SK-N-SH (cell line): ENCODE measurements at regions not wholly inside any gene's neighbourhood (a gene's known extent, or its start where the extent isn't known, plus 50 kb on each side); places are given as distances from the start of the nearest gene placed in this dataset.

Source experiments
- CTCF ChIA-PET: fragments of 300-600, 350-600 bp; formaldehyde crosslinking; extraction: SDS; loops from one replicate; lab custom pipeline; 2021; lab: Yijun Ruan, JAX
- POLR2A ChIA-PET: fragments of 350-600 bp; sonication (Branson Sonifier 250); formaldehyde crosslinking; extraction: SDS; loops from one replicate; lab custom pipeline; 2020; ENCODE audit warnings: antibody characterized with exemption, inconsistent platforms; lab: Yijun Ruan, JAX
- DNase-seq: peaks from one replicate; pipeline ENCODE4 v3.0.0; 2012
- H2AFZ ChIP-seq: fragments of 200-600 bp; sonication (generic); 2 replicates; pipeline ENCODE4 v1.8.1; 2016; ENCODE audit warnings: antibody characterized with exemption, mild to moderate bottlenecking, low read depth
- H3F3A ChIP-seq: fragments of 200-600 bp; sonication (generic); replicated peaks from 2 replicates; pipeline ENCODE3; 2016; ENCODE audit warnings: antibody characterized with exemption, mild to moderate bottlenecking; ENCODE audit not compliant: insufficient read depth
- H3K27ac ChIP-seq, 2 experiments: fragments of 200-500 bp in 1 of 2; fragments of 200-600 bp in 1 of 2; sonication (Bioruptor generic) in 1 of 2; sonication (generic), shearing (Covaris generic) in 1 of 2; 2 replicates each; pipeline versions ENCODE4 v1.5.1 to v1.6.1; 2014 to 2016; ENCODE audit warnings: low read depth in 2 of 2, inconsistent platforms in 1 of 2, low read length in 1 of 2, mild to moderate bottlenecking in 1 of 2, mixed read lengths in 1 of 2
- H3K27me3 ChIP-seq: fragments of 200-600 bp; sonication (generic), shearing (Covaris generic); 2 replicates; pipeline ENCODE4 v1.6.1; 2016; ENCODE audit warnings: mixed run types; ENCODE audit not compliant: insufficient read depth
- H3K36me3 ChIP-seq, 2 experiments: fragments of 200-500 bp in 1 of 2; fragments of 200-600 bp in 1 of 2; sonication (Bioruptor generic) in 1 of 2; sonication (generic) in 1 of 2; replicated peaks in 1 of 2; 2 replicates each; pipeline versions ENCODE3 to v1.5.1; 2014 to 2016; ENCODE audit warnings: low read length in 1 of 2, mild to moderate bottlenecking in 1 of 2; ENCODE audit not compliant: insufficient read depth in 2 of 2, control insufficient read depth in 1 of 2
- H3K4me1 ChIP-seq, 2 experiments: fragments of 200-500 bp in 1 of 2; fragments of 200-600 bp in 1 of 2; sonication (Bioruptor generic) in 1 of 2; sonication (generic), shearing (Covaris generic) in 1 of 2; 2 replicates each; pipeline versions ENCODE4 v1.5.1 to v1.6.1; 2014 to 2016; ENCODE audit warnings: low read depth in 1 of 2, low read length in 1 of 2, mixed run types in 1 of 2; ENCODE audit not compliant: insufficient read depth in 2 of 2, control insufficient read depth in 1 of 2
- H3K4me2 ChIP-seq: fragments of 200-600 bp; sonication (generic), shearing (Covaris generic); 2 replicates; pipeline ENCODE4 v1.6.1; 2017; ENCODE audit warnings: mixed run types
- H3K4me3 ChIP-seq, 2 experiments: fragments of 200-500 bp in 1 of 2; fragments of 200-600 bp in 1 of 2; sonication (Bioruptor generic) in 1 of 2; sonication (generic), shearing (Covaris generic) in 1 of 2; 2 replicates each; pipeline versions ENCODE4 v1.5.1 to v1.8.1; 2014 to 2016; ENCODE audit warnings: low read depth in 2 of 2, inconsistent platforms in 1 of 2, low read length in 1 of 2, mild to moderate bottlenecking in 1 of 2, mixed read lengths in 1 of 2, moderate library complexity in 1 of 2
- H3K79me2 ChIP-seq: fragments of 200-600 bp; sonication (generic); 2 replicates; pipeline ENCODE4 v1.8.1; 2017; ENCODE audit warnings: mild to moderate bottlenecking; ENCODE audit not compliant: insufficient read depth
- H3K9ac ChIP-seq: fragments of 200-600 bp; sonication (generic); 2 replicates; pipeline ENCODE4 v1.6.1; 2017; ENCODE audit warnings: mixed run types
- H3K9me2 ChIP-seq: fragments of 200-600 bp; sonication (generic); 2 replicates; pipeline ENCODE4 v1.6.1; 2017; ENCODE audit warnings: mixed run types
- H3K9me3 ChIP-seq: fragments of 200-600 bp; sonication (generic); 2 replicates; pipeline ENCODE4 v1.6.1; 2017; ENCODE audit warnings: mixed run types, mild to moderate bottlenecking, moderate library complexity
- H4K20me1 ChIP-seq: fragments of 200-600 bp; sonication (generic); 2 replicates; pipeline ENCODE4 v1.6.1; 2017; ENCODE audit warnings: mild to moderate bottlenecking, mixed run types; ENCODE audit not compliant: insufficient read depth
- ELF1 ChIP-seq: IDR thresholded peaks from 2 replicates; pipeline ENCODE4 v1.4.0; 2012
- EP300 ChIP-seq, 2 experiments: IDR thresholded peaks; 2 replicates each; pipeline versions ENCODE4 v1.4.0 to v1.6.1; 2012; ENCODE audit warnings: borderline replicate concordance in 1 of 2, low read depth in 1 of 2, low read length in 1 of 2
- FOXM1 ChIP-seq: IDR thresholded peaks from 2 replicates; pipeline ENCODE4 v1.4.0; 2012; ENCODE audit warnings: low read depth, mild to moderate bottlenecking
- GATA2 ChIP-seq: sonication (generic); formaldehyde crosslinking; IDR thresholded peaks from 2 replicates; pipeline ENCODE4 v1.5.0; 2020; ENCODE audit warnings: mild to moderate bottlenecking, missing genetic modification reagents
- JUND ChIP-seq: IDR thresholded peaks from 2 replicates; pipeline ENCODE4 v1.4.0; 2012
- MEF2A ChIP-seq: IDR thresholded peaks from 2 replicates; pipeline ENCODE4 v1.4.0; 2012; ENCODE audit warnings: low read depth, borderline replicate concordance
- MXI1 ChIP-seq: IDR thresholded peaks from 2 replicates; pipeline ENCODE4 v1.6.1; 2012; ENCODE audit warnings: mild to moderate bottlenecking, low read depth, low read length, improper control_type of control experiment
- NRF1 ChIP-seq: IDR thresholded peaks from 2 replicates; pipeline ENCODE4 v1.6.1; 2012; ENCODE audit warnings: low read depth, mild to moderate bottlenecking, low read length
- POLR2AphosphoS5 ChIP-seq: IDR thresholded peaks from 2 replicates; pipeline ENCODE4 v1.6.1; 2012; ENCODE audit warnings: low read depth, low read length
- RAD21 ChIP-seq: IDR thresholded peaks from 2 replicates; pipeline ENCODE4 v1.6.1; 2012; ENCODE audit warnings: mild to moderate bottlenecking, low read length
- RXRA ChIP-seq: IDR thresholded peaks from 2 replicates; pipeline ENCODE4 v1.4.0; 2012; ENCODE audit warnings: low read depth, mild to moderate bottlenecking, borderline replicate concordance
- SIN3A ChIP-seq: IDR thresholded peaks from 2 replicates; pipeline ENCODE4 v1.6.1; 2012; ENCODE audit warnings: low read depth, mild to moderate bottlenecking, low read length, moderate library complexity, borderline replicate concordance
- TAF1 ChIP-seq: IDR thresholded peaks from 2 replicates; pipeline ENCODE4 v1.6.1; 2012; ENCODE audit warnings: low read depth, mild to moderate bottlenecking, low read length, moderate library complexity, borderline replicate concordance
- TCF12 ChIP-seq: IDR thresholded peaks from 2 replicates; pipeline ENCODE4 v1.4.0; 2012
- YY1 ChIP-seq: IDR thresholded peaks from 2 replicates; pipeline ENCODE4 v1.4.0; 2012; ENCODE audit warnings: low read depth, mild to moderate bottlenecking
- WGBS: methylation state at CpG from one replicate; pipeline ENCODE4 v1.1.6; 2017; ENCODE audit warnings: low lambda C conversion rate; 5-methylcytosine and 5-hydroxymethylcytosine counted together
- TF ChIP-seq, protein P1 (sequence below): fragments of 200-600 bp; sonication (generic); IDR thresholded peaks from 2 replicates; pipeline ENCODE4 v1.6.1; 2017; ENCODE audit warnings: antibody characterized with exemption, mild to moderate bottlenecking, moderate library complexity
- TF ChIP-seq, protein P2 (sequence below): IDR thresholded peaks from 2 replicates; pipeline ENCODE4; 2012
- TF ChIP-seq, protein P3 (sequence below): fragments of 150-350 bp; IDR thresholded peaks from 2 replicates; pipeline ENCODE4 v1.6.1; 2016; ENCODE audit warnings: mild to moderate bottlenecking, low read depth, low read length

DNA sequence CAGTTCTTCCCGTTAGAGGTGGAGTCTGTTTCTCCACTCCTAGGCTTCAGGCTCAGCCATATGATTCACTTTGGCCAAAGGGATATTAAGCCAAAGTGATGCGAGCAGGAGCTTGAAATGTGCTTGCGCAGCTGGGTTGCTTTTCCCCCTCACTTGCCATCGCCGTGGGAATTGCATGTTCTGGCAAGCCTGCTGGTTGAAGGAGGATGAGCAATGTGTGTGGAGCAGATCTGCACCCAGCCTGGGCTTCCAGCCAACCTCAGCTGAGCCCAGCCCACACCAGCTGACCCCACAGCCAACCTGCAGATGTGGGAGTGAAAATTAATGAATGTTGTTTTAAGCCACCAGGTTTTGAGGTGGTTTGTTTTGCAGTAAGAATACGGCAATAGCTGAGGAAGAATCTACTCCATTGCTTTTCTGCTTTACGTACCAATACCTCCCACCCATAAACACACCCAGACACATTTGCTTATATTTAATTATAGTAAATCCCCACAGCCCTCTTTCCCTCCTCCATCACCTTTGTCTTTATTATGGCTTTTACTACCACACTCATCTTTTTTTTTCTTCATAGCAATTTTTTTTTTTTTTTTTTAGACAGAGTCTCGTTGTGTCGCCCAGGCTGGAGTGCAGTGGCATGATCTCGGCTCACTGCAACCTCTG is 132.8 kb upstream of the FUNDC1 start (continued):
- TF ChIP-seq, protein P1, sequence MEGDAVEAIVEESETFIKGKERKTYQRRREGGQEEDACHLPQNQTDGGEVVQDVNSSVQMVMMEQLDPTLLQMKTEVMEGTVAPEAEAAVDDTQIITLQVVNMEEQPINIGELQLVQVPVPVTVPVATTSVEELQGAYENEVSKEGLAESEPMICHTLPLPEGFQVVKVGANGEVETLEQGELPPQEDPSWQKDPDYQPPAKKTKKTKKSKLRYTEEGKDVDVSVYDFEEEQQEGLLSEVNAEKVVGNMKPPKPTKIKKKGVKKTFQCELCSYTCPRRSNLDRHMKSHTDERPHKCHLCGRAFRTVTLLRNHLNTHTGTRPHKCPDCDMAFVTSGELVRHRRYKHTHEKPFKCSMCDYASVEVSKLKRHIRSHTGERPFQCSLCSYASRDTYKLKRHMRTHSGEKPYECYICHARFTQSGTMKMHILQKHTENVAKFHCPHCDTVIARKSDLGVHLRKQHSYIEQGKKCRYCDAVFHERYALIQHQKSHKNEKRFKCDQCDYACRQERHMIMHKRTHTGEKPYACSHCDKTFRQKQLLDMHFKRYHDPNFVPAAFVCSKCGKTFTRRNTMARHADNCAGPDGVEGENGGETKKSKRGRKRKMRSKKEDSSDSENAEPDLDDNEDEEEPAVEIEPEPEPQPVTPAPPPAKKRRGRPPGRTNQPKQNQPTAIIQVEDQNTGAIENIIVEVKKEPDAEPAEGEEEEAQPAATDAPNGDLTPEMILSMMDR: no peak
- TF ChIP-seq FOXM1 (no peak), TCF12 (peak; percentile 64; the same call in 1 of the 2 replicates), RAD21 (peak; percentile 24; the same call in 1 of the 2 replicates), MEF2A (no peak), YY1 (no peak), JUND (no peak), NRF1 (peak; percentile 63), EP300 (IDR thresholded peaks at IDR 0.05; ENCODE audit: borderline replicate concordance in 1 of 2, low read depth in 1 of 2, low read length in 1 of 2) (no peak), POLR2AphosphoS5 (no peak), SIN3A (no peak), ELF1 (no peak), GATA2 (CRISPR knock-in tag) (no peak), MXI1 (peak; percentile 58; the same call in 1 of the 2 replicates), TAF1 (no peak)
- TF ChIP-seq, protein P2, sequence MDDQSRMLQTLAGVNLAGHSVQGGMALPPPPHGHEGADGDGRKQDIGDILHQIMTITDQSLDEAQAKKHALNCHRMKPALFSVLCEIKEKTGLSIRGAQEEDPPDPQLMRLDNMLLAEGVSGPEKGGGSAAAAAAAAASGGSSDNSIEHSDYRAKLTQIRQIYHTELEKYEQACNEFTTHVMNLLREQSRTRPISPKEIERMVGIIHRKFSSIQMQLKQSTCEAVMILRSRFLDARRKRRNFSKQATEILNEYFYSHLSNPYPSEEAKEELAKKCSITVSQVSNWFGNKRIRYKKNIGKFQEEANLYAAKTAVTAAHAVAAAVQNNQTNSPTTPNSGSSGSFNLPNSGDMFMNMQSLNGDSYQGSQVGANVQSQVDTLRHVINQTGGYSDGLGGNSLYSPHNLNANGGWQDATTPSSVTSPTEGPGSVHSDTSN: no peak
- TF ChIP-seq, protein P3, sequence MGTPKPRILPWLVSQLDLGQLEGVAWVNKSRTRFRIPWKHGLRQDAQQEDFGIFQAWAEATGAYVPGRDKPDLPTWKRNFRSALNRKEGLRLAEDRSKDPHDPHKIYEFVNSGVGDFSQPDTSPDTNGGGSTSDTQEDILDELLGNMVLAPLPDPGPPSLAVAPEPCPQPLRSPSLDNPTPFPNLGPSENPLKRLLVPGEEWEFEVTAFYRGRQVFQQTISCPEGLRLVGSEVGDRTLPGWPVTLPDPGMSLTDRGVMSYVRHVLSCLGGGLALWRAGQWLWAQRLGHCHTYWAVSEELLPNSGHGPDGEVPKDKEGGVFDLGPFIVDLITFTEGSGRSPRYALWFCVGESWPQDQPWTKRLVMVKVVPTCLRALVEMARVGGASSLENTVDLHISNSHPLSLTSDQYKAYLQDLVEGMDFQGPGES: no peak

GRCh38 chrX:44674906-44675305 is 132.2 kb upstream of the FUNDC1 start:
- WGBS: 23% methylated on average over 2 of the region's 2 CpGs
- no peaks in the 10 kb centered on the region for H3K36me3 ChIP-seq
- H3K4me2 ChIP-seq: peak overlapping the region; percentile 45; the same call in 1 of the 2 replicates
- H3F3A ChIP-seq: no peaks in the 10 kb centered on the region
- ChIA-PET CTCF (no interaction called here), POLR2A (interaction anchor here (1.1 kb wide), 1 partner anchor 198 kb away, joined by 3 read pairs; the partner anchor contains the start of gene KDM6A)
- H3K4me3 ChIP-seq: no peak overlapping the region
- no peaks in the 10 kb centered on the region; a peak in 1 of 4 replicates for H3K4me1 ChIP-seq
- peaks cover 5% of the 10 kb centered on the region; the same call in 1 of the 2 replicates for H3K27me3 ChIP-seq
- peak overlapping the region; percentile 36; the same call in 1 of the 2 replicates for H2AFZ ChIP-seq
- DNase-seq: no peak
- H3K27ac ChIP-seq: peak overlapping the region; percentile 51 to 79; a peak in 3 of 4 replicates
- H3K9ac ChIP-seq: no peak overlapping the region
- no peaks in the 10 kb centered on the region for H3K9me3 ChIP-seq
- H3K79me2 ChIP-seq: no peaks in the 10 kb centered on the region
- TF ChIP-seq RXRA: no peak
- TF ChIP-seq, all 33 proteins: peak for 0
- no peaks in the 10 kb centered on the region for H4K20me1 ChIP-seq
- no peaks in the 10 kb centered on the region for H3K9me2 ChIP-seq
